C4-2B (cell line): ENCODE measurements at regions not wholly inside any gene's neighbourhood (a gene's known extent, or its start where the extent isn't known, plus 50 kb on each side); places are given as distances from the start of the nearest gene placed in this dataset.
"Not testable (repeated sequence)": the region's sequence is repeated elsewhere in the genome, so short reads cannot be mapped to it uniquely, and the experiment has no call there.

Source experiments
- H3K27ac ChIP-seq: fragments of 450-650 bp; 2 replicates; pipeline ENCODE4 v1.5.1; 2017
- CTCF ChIP-seq: fragments of 450-650 bp; conservative IDR thresholded peaks from 2 replicates; pipeline ENCODE4 v1.5.1; 2017; ENCODE audit warnings: mild to moderate bottlenecking
- ZFX ChIP-seq: fragments of 450-650 bp; IDR thresholded peaks from 2 replicates; pipeline ENCODE4 v1.6.1; 2017

GRCh38 chr19:28578786-28579505 is 634.0 kb downstream of the UQCRFS1 start:
- TF ChIP-seq CTCF = no peak
- TF ChIP-seq ZFX = no peak
- no peak overlapping the region for H3K27ac ChIP-seq

- no peak for TF ChIP-seq CTCF
- TF ChIP-seq ZFX = no peak
- H3K27ac ChIP-seq = no peak overlapping the region
These were observed 634.7 kb downstream of the UQCRFS1 start for GRCh38 chr19:28578208-28578607.

- TF ChIP-seq CTCF (no peak), ZFX (no peak)
- H3K27ac ChIP-seq = no peak overlapping the region
These were observed 635.3 kb downstream of the UQCRFS1 start for GRCh38 chr19:28577666-28578065.

GRCh38 chr19:28577233-28577632 is 635.7 kb downstream of the UQCRFS1 start:
- H3K27ac ChIP-seq = no peak overlapping the region
- TF ChIP-seq CTCF (no peak), ZFX (no peak)

- no peak overlapping the region for H3K27ac ChIP-seq
- TF ChIP-seq CTCF (no peak), ZFX (no peak)
These were observed 637.1 kb downstream of the UQCRFS1 start for GRCh38 chr19:28575816-28576215.

- not testable (repeated sequence) for H3K27ac ChIP-seq
These were observed 637.6 kb downstream of the UQCRFS1 start for GRCh38 chr19:28575312-28575711.

GRCh38 chr19:28574212-28574611 is 638.7 kb downstream of the UQCRFS1 start:
- no peak overlapping the region for H3K27ac ChIP-seq
- no peak for TF ChIP-seq ZFX
- no peak for TF ChIP-seq CTCF
